Effector CD8-positive, alpha-beta T cell (primary cell): ENCODE measurements at regions not wholly inside any gene's neighbourhood (a gene's known extent, or its start where the extent isn't known, plus 50 kb on each side); places are given as distances from the start of the nearest gene placed in this dataset.

Experiments
- DNase-seq: peaks from one replicate; lab custom pipeline; 2025; lab: John Stamatoyannopoulos, UW

DNA sequence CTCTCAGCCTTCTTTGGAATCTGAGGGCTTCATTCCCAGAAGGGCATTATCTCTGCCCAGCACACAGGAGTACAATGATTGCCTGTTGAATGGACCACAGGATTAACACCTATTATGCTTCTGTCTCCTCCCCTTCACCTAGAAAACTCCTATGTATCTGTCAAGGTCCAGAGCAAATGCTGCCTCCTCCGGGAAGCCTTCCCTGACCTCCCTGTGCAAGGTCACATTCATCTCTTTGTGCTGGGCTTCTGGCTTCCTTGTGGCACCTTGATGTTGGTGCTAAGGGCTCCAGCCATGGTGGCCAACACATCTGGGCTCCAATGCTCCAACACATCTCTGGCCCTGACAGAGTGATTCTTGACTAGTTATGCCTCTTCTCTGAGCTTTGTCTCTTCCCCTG is 49.9 kb upstream of the ATP2B2 start:
- DNase-seq = no peak

DNA sequence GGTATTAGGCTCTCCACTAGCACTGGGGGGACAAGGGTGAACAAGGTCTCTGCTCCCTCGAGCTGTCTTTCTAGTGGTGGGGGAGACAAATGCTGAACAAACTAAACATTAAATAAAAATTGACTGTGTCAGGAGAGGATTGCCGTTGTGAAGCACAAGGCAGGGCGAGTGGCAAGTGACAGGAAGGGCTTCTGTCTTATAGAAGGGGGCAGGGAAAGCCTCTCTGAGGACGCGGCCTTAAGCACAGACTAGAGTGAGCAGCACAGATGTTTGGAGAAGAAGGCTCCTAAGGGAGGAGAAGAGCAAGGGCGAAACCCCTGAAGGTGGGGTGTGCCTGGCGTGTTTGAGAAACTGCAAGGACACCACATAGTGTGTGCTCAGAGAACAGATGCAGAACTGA is 50.9 kb upstream of the ATP2B2 start:
- no peak for DNase-seq

DNA sequence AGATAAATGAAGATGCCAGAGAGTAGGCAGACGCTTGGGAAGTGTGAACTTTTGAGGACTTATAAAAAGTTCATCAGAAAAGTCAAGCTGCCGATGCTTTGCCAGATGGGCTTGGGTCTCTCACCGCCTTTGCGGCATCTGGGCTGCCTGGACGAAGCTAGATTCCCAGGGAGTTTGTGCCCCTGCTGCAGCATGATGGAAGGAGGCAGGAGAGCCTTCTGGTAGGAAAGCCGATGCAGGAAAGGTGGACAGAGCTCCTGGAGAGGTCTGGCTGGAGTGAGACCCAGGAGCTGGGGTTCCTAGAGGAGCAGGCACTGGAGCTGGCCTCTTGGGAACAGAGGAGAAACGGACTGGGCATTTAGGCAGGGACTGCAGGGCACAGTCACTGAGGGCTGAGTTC is 51.9 kb upstream of the ATP2B2 start:
- DNase-seq = no peak

DNA sequence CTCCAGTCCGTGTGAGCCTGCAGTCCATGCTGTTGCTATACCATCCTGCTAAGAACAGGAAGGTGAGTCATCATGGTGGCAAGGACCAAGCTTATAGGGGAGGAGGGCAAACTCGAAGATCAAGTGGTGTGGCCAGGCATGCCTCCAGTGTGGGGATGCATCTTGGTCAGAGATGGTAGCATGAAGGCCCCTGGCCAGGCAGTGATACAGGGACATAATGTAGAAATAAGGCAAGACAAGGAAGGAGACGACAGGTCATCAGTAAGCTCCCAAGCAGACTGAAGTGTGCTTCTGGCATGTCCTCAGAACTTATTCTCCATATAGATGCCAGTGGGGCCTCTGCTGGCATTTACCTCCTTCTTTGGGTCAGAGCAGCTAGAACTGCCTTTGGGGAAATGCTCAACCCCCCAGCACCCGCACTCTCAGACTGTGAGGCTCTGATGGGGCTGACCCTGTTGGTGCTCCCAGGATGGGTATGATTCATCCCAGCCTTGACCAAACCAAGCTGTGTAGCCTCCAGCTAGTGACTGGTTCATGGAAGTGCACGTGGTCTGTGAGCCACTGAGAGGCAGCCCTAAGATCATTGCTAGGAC is 52.5 kb upstream of the ATP2B2 start:
- no peak for DNase-seq

DNA sequence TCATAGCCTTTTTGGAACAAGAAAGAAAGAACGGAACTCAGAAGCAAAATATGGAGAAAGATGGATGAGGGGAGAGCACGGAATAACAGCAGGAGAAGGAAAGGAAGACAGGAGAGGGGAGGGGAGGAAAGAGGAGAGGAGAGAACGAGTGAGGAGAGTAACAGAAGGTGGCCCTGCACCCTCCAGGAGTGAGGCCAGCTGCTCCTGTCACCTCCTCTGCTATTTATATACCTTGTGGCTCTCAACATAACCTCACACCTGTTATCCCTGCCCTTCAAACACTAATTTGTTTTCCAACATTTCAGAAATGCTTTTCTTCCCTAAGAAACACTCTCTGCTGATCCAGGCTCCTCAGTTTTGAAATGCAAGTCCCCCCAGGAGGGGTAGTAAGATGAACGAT is 53.4 kb upstream of the ATP2B2 start:
- no peak for DNase-seq

DNA sequence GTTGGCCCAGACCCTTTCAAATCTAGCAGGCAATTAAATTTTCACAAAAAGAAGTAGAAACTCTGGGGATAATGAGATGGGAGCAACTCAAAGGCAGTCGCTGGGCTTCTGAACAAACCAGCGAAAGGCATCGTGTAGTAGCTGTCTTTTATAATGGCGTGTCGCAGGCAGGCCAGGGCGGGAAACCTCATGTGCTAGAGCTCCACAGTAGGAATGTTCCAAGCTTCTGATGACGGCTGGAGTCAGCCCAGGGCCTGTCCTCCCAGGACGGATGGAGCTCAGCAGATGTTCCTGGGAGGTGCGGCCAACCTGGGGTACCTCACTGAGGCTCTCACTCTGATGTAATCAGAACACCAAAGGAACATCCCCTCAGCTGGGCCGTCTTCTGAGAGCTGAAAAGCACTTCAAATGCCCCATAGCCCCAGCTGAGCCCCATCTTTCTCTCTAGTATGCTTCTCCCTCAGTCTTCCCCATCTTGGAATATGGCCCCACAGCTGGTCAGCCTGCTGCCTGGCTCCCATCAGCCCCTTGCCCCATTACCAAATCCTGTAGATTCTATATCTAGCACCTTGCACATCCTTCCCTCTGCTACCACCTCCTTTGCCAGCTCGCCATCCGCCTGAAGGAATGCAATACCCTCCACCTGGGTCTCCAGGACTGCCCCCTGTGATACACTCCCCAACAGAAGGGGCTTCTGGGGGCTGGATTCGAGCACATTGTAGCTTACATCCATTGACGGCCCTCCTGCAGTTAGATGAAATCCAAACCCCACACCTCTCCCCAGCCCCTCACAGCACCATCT is 54.9 kb upstream of the ATP2B2 start:
- no peak for DNase-seq

DNA sequence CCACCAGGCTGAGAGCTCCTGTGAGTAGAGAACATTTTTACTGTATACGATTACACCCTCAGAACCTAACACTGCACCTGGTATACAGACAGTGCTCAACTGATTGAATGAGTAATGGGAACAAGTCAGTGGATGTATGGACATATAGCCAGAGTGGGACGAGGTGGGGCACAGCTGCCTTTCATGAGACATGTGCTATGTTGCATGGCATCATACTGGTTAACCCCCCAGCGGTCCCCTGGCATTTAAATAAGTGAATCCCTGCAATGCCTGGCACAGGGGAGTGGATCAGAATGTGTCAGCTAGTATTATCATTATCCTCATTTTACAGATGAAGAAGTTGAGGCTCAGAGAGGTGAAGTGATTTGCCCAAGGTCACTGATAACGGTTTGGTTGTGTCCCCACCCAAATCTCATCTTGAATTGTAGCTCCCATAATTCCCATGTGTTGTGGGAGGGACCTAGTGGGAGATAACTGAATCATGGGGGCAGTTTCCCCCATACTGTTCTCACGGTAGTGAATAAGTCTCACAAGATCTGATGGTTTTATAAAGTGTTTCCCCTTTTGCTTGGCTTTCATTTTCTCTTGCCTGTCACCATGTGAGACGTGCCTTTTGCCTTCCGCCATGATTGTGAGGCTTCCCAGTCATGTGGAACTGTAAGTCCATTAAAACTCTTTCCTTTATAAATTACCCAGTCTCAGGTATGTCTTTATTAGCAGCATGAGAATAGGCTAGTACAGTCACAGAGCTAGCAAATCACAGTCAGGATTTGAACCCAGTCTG is 56.0 kb upstream of the ATP2B2 start:
- no peak for DNase-seq

DNA sequence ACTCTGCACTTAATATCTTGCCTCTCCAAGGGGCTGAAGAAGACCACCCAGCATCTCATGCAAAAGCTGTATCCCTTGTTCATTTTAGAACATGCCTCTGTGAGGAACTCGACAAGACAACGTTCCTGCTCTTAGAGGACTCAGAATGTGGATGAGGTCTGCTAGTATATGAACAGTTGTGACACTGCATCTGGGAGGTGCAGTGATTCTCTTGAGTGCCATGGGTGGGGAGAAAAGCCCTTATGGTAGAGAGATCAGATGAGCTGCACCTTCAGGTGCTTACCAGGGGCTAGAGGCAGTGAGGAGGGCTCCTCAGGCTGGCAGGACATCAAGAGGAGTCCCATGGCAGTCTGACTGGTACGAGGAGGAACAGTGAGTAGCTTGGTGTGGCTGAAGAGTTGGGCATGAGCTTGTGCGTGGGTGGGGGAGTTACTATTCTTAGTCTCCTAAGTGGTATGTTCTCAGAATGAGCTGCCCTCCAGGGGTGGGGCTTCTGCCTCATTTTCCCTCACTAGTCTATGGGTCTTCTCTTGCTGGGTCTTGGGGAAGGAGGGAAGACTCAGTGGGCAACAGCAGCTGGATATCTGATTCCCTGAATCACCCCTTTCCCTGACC is 56.7 kb upstream of the ATP2B2 start:
- no peak for DNase-seq

DNA sequence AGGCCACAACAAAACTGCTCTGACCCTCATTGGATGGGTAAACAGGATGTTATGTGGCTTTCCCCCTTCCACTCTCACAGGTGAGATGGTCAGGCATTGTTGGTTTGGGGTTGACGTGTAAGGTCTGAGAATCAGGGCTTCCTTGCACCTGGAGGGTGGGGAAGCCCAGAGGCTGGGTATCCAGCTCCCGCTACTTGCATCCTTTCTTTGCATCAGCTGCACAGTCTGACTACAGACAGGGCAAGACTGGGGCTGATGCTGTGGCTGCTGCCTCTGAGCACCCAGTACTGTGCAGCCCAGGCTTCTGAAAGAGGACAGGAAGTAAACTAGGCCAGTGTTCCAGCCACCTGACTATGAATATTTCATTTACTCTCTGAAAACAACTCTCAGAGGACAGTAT is 58.0 kb upstream of the ATP2B2 start:
- no peak for DNase-seq

DNA sequence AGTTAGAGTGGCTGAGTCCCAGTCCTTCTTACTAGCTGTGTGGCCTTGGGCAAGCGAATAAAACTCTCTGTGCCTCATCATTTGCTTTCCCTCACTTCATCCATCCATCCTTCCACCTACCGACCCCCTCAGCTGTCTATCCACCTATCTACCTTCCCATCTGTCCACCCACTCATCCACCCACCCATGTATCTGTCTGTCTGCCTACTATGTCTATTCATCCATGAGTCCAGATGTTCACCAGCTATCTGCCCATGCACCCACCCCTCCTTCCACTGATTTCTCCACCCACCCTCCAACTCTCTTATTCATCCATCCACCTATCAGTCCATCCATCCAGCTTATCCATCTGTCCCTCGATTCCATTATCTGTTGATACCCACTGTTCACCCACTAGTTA is 60.4 kb upstream of the ATP2B2 start:
- DNase-seq = no peak

DNA sequence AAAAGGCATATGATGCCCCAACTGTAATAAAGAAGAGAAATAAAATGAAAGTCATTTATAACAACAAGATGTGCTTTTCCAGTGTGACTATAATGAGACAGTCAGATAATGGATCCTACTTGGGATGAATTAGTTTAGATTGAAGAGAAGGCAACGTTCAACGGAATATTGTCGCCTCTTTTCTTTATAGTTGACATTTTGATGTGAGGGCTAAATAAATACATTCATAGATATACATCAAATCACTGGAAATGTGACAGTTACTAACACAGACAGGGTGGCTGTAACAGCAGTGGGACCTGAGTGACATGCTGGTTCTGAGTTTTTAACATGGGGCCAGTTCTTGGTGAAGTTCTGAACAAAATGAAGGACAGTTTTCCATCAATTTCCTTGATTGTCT is 61.1 kb upstream of the ATP2B2 start:
- DNase-seq = no peak

DNA sequence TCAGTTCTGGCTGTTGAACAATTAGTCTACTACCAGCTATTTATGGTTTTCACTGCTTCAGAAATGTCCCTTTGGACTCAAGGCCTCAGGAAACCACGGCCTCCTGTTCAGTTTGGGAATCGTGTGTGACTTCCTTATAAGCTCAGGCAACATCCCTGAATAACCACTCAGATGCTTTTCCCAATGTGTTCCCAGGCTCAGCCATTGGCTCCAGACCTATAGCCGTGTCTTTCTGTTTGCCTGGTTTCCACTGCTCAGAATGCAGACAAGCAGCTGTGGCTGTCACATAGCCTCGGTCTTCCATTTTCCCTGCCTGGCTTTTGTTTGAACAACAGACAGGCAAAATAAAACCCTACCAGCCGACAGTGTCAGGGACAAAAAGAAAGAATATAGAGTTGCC is 63.2 kb upstream of the ATP2B2 start:
- DNase-seq = no peak

DNA sequence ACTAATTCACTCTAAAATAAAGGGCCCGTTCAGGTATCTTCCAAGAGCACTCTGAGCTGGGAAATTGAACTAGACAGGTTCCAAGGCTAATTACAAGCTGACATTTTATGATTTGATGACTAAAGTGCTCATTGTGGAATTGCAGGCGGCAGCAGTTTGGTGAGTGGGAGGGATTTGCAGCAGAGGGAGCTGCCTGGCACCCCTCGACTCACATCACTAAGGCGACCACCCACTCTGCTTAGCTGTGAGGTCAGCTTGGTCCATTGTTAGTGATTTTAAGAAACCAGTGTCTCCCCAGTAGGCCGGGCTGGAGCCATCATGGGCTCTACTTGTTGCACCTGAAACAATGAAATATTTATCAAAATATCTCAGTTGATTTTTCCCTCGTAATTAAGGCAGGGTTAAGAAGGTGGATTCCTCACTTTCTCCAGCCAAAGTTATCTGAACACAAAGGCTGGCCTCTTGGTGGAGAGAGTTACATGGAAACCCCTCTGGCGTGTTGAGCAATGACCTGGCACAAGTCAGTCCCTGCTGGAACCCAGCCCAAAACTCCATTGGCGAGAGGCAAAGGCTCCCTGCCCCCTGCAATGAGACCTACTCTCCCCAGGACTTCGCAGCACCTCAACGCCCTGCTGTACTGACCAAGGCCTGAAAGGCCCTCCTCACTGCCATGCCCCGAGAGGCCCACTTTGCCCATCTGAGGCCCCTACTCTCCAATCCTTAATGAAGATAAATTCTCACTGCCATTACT is 65.0 kb upstream of the ATP2B2 start:
- no peak for DNase-seq

DNA sequence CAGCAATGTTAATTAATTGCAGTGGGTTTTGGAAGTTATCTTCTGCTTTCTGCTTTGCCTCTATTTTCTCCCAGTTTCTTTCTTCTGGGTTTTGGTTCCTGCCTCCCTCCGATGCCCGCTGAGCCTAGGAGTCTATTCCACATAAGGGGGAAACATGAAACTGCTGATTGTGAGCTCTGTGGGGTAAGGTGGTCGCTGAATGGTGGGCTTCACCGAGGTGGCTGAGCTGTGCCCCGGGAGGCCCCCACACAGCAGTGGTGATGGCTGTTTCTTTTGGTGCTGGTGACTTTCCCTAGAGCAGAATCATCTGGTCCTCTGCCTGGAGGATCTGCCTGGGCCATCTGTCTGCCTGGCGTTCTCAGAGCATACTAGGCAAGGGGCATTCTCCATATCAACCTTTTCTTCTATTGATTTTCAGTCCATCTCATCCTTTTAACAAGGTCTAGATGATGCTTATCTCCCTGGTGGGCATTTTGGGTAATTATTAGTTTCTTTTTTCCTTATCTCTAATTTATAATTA is 68.8 kb upstream of the ATP2B2 start:
- DNase-seq = no peak

DNA sequence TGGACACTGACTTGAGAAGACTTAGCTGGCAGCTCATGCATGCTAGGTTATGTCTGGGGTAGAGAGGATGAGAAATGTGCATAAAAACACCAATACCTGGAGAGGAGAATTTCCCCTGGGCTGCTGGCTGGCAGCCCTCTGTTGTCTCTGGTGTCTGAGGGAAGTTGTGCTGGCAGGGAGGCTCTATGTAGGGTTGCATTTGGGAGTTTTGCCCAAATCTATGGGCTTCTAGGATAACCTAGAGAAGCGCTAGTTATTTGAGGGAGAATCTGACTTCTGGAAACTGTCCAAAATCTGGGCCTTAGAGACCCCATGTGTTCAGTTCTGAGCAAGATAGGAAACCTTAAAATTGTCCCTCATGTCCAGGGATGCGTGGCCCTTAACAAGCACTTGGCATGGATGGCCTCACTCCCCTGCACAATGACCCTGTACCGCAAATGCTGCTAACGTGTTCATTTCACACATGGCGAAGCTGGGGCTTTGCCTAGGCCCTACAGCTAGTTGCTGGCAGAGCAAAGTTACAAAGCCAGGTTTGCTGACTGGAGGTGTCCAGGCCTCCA is 70.3 kb upstream of the ATP2B2 start:
- no peak for DNase-seq

DNA sequence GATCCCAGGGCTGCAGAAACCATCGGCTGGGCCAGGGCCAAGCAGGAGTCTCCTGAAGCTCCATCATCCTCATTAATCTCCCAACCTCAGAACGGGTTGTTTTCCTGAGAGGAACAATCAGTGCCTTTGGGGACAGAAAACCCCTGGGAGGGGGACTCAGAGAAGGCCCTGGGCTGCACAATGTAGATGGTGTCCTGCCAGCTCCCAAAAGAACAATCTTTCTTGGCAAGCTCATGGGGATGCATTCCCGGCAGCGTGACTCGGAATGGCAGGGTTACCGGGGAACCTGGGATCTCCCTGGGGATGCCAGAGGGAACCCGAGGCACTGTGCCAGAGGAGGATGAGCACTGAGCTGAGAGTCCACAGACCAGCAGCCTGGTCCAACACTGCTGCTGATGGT is 72.1 kb upstream of the ATP2B2 start:
- no peak for DNase-seq

DNA sequence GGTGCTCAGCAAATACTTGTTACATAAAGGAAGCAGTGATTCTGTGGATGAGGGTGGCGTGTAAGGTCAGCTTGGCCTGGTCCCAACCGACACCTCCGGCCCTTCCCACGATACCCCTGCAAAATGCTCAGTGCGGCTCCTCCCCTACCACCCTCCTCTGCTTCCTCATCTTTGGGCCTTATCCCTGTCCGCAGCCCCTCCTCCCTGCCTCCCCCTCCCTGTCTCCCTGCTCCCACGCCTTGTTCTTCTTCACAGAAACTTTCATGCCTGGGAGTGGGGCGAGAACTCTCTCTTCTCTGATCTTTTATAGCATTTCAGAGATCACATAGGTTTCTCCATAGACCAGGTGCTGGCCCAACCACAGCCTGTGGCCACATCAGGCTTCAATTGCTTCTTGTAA is 75.0 kb upstream of the ATP2B2 start:
- no peak for DNase-seq

DNA sequence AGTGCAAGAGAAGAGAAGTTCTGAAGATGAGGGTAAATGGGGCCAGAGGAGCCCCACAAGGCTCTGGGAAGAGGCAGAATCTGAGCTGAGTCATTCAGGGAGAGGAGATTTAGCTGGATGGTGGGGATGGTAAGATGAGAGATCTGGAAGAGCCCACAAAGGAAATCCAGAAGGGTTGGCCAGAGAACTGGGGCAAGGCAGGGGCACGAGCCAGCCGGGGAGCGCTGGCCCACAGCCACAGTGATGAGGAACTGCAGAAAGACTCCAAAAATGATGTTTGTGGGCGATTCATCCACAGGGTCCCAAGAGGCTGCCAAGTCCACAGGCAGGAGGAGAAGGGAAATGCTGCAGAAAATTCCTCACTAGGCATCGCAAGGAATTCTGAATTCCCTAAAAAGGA is 75.9 kb upstream of the ATP2B2 start:
- no peak for DNase-seq

DNA sequence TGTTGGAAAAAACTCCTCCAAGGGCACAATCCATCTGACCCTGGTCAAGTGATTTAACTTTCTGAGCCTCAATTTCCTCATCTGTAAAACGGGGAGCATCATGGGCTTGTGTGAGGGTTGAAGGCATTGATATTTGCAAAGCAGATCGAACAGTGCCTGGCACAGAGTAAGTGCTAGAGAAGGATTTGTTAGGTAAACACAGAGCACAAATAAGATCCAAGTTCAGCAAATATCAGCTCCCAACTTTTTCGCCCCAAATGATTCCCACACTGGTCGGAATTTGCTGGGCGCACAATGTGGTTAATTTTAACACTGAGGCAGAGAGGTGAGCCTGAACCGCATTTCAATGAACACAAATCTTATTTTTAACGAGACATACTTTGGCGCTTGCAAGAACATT is 76.3 kb upstream of the ATP2B2 start:
- DNase-seq = no peak

DNA sequence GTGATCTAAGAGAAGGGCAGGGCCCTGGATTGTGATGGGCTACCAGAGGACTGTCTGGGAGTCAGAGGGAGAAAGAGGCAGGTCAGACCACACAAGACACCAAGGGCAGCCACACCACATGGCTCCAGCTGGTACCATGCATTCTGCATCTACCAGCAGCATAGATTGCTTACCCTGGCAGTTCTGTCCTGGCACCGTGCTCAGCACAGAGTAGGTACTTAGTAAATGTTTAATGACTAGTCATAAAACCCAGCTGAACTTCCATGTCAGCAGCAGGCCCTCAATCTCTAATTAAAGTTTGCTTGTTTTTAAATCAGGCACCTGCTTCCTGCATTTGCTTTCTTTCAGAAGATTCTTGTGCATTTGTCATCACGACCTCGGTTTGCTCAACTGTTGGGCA is 77.3 kb upstream of the ATP2B2 start:
- no peak for DNase-seq
